ENCODE measurements at regions not wholly inside any gene's neighbourhood (a gene's known extent, or its start where the extent isn't known, plus 50 kb on each side); places are given as distances from the start of the nearest gene placed in this dataset.

DNA sequence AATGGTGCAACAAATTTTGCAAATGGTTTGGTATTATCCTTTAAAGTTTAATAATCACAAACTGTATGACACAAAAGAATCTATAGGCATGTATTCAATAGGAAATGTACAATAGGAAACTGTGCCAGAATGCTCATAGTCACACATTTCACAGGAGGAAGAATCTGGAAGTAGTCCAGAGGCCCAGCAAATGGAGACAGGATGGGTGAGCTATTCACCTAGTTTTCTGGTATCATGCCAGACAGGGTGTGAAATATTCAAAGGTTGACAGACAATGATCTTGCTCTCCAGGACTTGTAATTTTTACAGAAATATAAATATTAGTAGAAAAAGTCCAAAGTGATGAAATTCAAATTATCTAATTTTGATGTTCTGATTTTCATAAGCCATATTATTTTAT lies 520.1 kb upstream of the IMPG1 start:
- no peaks in the 10 kb centered on the region for H3K36me3 ChIP-seq (ENCODE audit: control insufficient read depth in 4 of 4, insufficient read depth in 3 of 4, low read depth in 1 of 4, low read length in 3 of 4)
- H3K27ac ChIP-seq (ENCODE audit: low read depth in 1 of 2, low read length in 2 of 2) = no peak overlapping the region
- H3K9ac ChIP-seq (ENCODE audit: low read depth in 1 of 2, low read length in 2 of 2) = no peak overlapping the region
- peaks cover 0 to 2% (median 0%) of the 10 kb centered on the region in 4 donors for H3K27me3 ChIP-seq (ENCODE audit: control insufficient read depth in 4 of 4, insufficient read depth in 4 of 4, low read length in 3 of 4)
- TF ChIP-seq, protein P1, sequence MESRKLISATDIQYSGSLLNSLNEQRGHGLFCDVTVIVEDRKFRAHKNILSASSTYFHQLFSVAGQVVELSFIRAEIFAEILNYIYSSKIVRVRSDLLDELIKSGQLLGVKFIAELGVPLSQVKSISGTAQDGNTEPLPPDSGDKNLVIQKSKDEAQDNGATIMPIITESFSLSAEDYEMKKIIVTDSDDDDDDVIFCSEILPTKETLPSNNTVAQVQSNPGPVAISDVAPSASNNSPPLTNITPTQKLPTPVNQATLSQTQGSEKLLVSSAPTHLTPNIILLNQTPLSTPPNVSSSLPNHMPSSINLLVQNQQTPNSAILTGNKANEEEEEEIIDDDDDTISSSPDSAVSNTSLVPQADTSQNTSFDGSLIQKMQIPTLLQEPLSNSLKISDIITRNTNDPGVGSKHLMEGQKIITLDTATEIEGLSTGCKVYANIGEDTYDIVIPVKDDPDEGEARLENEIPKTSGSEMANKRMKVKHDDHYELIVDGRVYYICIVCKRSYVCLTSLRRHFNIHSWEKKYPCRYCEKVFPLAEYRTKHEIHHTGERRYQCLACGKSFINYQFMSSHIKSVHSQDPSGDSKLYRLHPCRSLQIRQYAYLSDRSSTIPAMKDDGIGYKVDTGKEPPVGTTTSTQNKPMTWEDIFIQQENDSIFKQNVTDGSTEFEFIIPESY (IDR thresholded peaks at IDR 0.05) = no peak
- TF ChIP-seq SP1 (IDR thresholded peaks at IDR 0.05) (no peak), YY1 (IDR thresholded peaks at IDR 0.05) (no peak), TAF1 (conservative IDR thresholded peaks at IDR 0.05) (no peak), RAD21 (IDR thresholded peaks at IDR 0.05) (no peak), FOXA1 (IDR thresholded peaks at IDR 0.05) (no peak), HNF4A (conservative IDR thresholded peaks at IDR 0.05) (no peak), NR2F2 (IDR thresholded peaks at IDR 0.05) (no peak), JUND (IDR thresholded peaks at IDR 0.05) (no peak), FOXA2 (IDR thresholded peaks at IDR 0.05) (no peak), RXRA (IDR thresholded peaks at IDR 0.05) (no peak)
- TF ChIP-seq, protein P2, sequence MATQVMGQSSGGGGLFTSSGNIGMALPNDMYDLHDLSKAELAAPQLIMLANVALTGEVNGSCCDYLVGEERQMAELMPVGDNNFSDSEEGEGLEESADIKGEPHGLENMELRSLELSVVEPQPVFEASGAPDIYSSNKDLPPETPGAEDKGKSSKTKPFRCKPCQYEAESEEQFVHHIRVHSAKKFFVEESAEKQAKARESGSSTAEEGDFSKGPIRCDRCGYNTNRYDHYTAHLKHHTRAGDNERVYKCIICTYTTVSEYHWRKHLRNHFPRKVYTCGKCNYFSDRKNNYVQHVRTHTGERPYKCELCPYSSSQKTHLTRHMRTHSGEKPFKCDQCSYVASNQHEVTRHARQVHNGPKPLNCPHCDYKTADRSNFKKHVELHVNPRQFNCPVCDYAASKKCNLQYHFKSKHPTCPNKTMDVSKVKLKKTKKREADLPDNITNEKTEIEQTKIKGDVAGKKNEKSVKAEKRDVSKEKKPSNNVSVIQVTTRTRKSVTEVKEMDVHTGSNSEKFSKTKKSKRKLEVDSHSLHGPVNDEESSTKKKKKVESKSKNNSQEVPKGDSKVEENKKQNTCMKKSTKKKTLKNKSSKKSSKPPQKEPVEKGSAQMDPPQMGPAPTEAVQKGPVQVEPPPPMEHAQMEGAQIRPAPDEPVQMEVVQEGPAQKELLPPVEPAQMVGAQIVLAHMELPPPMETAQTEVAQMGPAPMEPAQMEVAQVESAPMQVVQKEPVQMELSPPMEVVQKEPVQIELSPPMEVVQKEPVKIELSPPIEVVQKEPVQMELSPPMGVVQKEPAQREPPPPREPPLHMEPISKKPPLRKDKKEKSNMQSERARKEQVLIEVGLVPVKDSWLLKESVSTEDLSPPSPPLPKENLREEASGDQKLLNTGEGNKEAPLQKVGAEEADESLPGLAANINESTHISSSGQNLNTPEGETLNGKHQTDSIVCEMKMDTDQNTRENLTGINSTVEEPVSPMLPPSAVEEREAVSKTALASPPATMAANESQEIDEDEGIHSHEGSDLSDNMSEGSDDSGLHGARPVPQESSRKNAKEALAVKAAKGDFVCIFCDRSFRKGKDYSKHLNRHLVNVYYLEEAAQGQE (IDR thresholded peaks at IDR 0.05) = no peak
- TF ChIP-seq, protein P3, sequence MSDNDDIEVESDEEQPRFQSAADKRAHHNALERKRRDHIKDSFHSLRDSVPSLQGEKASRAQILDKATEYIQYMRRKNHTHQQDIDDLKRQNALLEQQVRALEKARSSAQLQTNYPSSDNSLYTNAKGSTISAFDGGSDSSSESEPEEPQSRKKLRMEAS (IDR thresholded peaks at IDR 0.05) = no peak
- TF ChIP-seq, protein P4, sequence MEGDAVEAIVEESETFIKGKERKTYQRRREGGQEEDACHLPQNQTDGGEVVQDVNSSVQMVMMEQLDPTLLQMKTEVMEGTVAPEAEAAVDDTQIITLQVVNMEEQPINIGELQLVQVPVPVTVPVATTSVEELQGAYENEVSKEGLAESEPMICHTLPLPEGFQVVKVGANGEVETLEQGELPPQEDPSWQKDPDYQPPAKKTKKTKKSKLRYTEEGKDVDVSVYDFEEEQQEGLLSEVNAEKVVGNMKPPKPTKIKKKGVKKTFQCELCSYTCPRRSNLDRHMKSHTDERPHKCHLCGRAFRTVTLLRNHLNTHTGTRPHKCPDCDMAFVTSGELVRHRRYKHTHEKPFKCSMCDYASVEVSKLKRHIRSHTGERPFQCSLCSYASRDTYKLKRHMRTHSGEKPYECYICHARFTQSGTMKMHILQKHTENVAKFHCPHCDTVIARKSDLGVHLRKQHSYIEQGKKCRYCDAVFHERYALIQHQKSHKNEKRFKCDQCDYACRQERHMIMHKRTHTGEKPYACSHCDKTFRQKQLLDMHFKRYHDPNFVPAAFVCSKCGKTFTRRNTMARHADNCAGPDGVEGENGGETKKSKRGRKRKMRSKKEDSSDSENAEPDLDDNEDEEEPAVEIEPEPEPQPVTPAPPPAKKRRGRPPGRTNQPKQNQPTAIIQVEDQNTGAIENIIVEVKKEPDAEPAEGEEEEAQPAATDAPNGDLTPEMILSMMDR (IDR thresholded peaks at IDR 0.05; ENCODE audit: low read depth, low read length, missing input control) = no peak
- no peaks in the 10 kb centered on the region for H3K4me1 ChIP-seq (ENCODE audit: control insufficient read depth in 4 of 4, insufficient read depth in 4 of 4, low read length in 3 of 4)
- DNase-seq (ENCODE audit: low spot score) = no peak
- H3K4me3 ChIP-seq (ENCODE audit: low read depth in 1 of 3, low read length in 3 of 3) = no peak overlapping the region
- H3K9me3 ChIP-seq (ENCODE audit: control insufficient read depth in 4 of 4, low read length in 3 of 4) = no peaks in the 10 kb centered on the region

DNA sequence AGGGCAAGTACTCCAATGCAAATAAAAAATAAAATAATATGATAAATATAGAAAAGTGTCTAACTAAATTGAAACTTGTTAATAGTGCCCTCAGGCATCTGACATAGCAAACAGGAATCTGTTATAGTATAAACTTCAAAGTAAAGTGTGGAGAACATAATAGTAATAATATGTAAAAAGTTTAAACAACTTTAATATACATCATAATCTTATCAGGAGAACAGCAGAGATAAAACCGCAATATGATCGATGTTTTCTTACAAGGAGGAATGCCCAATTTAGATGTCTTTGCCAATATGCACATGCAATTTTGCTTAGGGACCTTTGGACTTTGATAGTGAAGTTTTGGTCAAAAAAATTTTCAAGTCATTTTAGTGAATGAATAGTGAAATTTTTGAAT lies 514.8 kb upstream of the IMPG1 start:
- no peak overlapping the region for H3K9ac ChIP-seq (ENCODE audit: low read depth in 1 of 2, low read length in 2 of 2)
- no peak for DNase-seq (ENCODE audit: low spot score)
- H3K36me3 ChIP-seq (ENCODE audit: control insufficient read depth in 4 of 4, insufficient read depth in 3 of 4, low read depth in 1 of 4, low read length in 3 of 4) = no peaks in the 10 kb centered on the region

More for the DNA sequence above, 514.8 kb upstream of the IMPG1 start:
- no peaks in the 10 kb centered on the region for H3K4me1 ChIP-seq (ENCODE audit: control insufficient read depth in 4 of 4, insufficient read depth in 4 of 4, low read length in 3 of 4)
- peaks cover 0 to 2% (median 0%) of the 10 kb centered on the region in 4 donors for H3K27me3 ChIP-seq (ENCODE audit: control insufficient read depth in 4 of 4, insufficient read depth in 4 of 4, low read length in 3 of 4)
- H3K4me3 ChIP-seq (ENCODE audit: low read depth in 1 of 3, low read length in 3 of 3) = no peak overlapping the region
- H3K27ac ChIP-seq (ENCODE audit: low read depth in 1 of 2, low read length in 2 of 2) = no peak overlapping the region
- H3K9me3 ChIP-seq (ENCODE audit: control insufficient read depth in 4 of 4, low read length in 3 of 4) = no peaks in the 10 kb centered on the region
- TF ChIP-seq, protein P4 (IDR thresholded peaks at IDR 0.05; ENCODE audit: low read depth, low read length, missing input control) = no peak
- TF ChIP-seq NR2F2 (IDR thresholded peaks at IDR 0.05) (no peak), YY1 (IDR thresholded peaks at IDR 0.05) (no peak)
- WGBS = 37% methylated on average over 2 of the region's 2 CpGs

Data from liver (tissue), 8 donors.